GM12873 (cell line): ENCODE measurements at regions not wholly inside any gene's neighbourhood (a gene's known extent, or its start where the extent isn't known, plus 50 kb on each side); places are given as distances from the start of the nearest gene placed in this dataset.

ENCODE experiments used
- CTCF ChIP-seq: IDR thresholded peaks from 2 replicates; pipeline ENCODE4 v1.5.1; 2012; ENCODE audit warnings: low read depth, mild to moderate bottlenecking, moderate library complexity, low read length, control low read depth; ENCODE audit not compliant: insufficient read depth; ENCODE audit errors: missing control alignments

GRCh38 chr6:105869835-105870440 is 216.2 kb upstream of the PRDM1 start:
- no peak for TF ChIP-seq CTCF

- no peak for TF ChIP-seq CTCF
Measured at GRCh38 chr6:105868823-105869460, 217.2 kb upstream of the PRDM1 start.

GRCh38 chr6:105867821-105868220 is 218.3 kb upstream of the PRDM1 start:
- TF ChIP-seq CTCF: no peak

GRCh38 chr6:105867277-105867676 is 218.9 kb upstream of the PRDM1 start:
- TF ChIP-seq CTCF: no peak

GRCh38 chr6:105862936-105863607 is 223.1 kb upstream of the PRDM1 start:
- no peak for TF ChIP-seq CTCF

- no peak for TF ChIP-seq CTCF
Measured at GRCh38 chr6:105859457-105859856, 226.7 kb upstream of the PRDM1 start.

GRCh38 chr6:105855433-105855832 is 230.7 kb upstream of the PRDM1 start:
- no peak for TF ChIP-seq CTCF
